ENCODE measurements at regions not wholly inside any gene's neighbourhood (a gene's known extent, or its start where the extent isn't known, plus 50 kb on each side); places are given as distances from the start of the nearest gene placed in this dataset.

- TF ChIP-seq POLR2A (IDR thresholded peaks at IDR 0.05) (no peak), CTCF (IDR thresholded peaks at IDR 0.05) (no peak), EP300 (IDR thresholded peaks at IDR 0.05) (no peak)
Observed at GRCh38 chr10:4347397-4347796, 478.6 kb upstream of the AKR1E2 start.
